ENCODE measurements at regions not wholly inside any gene's neighbourhood (a gene's known extent, or its start where the extent isn't known, plus 50 kb on each side); places are given as distances from the start of the nearest gene placed in this dataset.

GRCh38 chr13:40024204-40024966 lies 368.9 kb downstream of the COG6 start:
- no peaks in the 10 kb centered on the region for H4K20me1 ChIP-seq (replicated peaks; ENCODE audit: control insufficient read depth, insufficient read depth, low read length)
- FAIRE-seq = no peak
- no peak overlapping the region for H3K4me3 ChIP-seq
- intact Hi-C loops (cut with micrococcal nuclease) = no loop called here
- no peaks in the 10 kb centered on the region for H3K9me3 ChIP-seq (replicated peaks; ENCODE audit: control insufficient read depth, insufficient read depth, low read depth, low read length)
- in situ Hi-C loops (cut with MboI) = no loop called here
- no peak for ATAC-seq
- H3K4me1 ChIP-seq (replicated peaks in 1 of 2; ENCODE audit: control insufficient read depth in 2 of 2, insufficient read depth in 2 of 2, low read length in 2 of 2) = no peaks in the 10 kb centered on the region
- no peaks in the 10 kb centered on the region for H3K36me3 ChIP-seq (ENCODE audit: control insufficient read depth, insufficient read depth, low read length)
- H3K79me2 ChIP-seq (ENCODE audit: control insufficient read depth, insufficient read depth, low read length) = no peaks in the 10 kb centered on the region
- no peak for DNase-seq (ENCODE audit: extremely low read depth in 1 of 4, low spot score in 3 of 4)
- no peak for TF ChIP-seq CBX1 (IDR thresholded peaks at IDR 0.05; ENCODE audit: low read depth)
- TF ChIP-seq HLTF (IDR thresholded peaks at IDR 0.05) = no peak
- no peak for TF ChIP-seq TCF3 (CRISPR knock-in tag; IDR thresholded peaks at IDR 0.05)
- no peak for TF ChIP-seq ZBTB8A (IDR thresholded peaks at IDR 0.05; ENCODE audit: partially characterized antibody)
- H3K4me2 ChIP-seq (ENCODE audit: insufficient read depth, low read length) = no peak overlapping the region
- H3K27me3 ChIP-seq (ENCODE audit: control insufficient read depth in 2 of 2, insufficient read depth in 2 of 2, low read length in 2 of 2) = no peaks in the 10 kb centered on the region
- 0% methylated on average over 3 of the region's 3 CpGs for WGBS (ENCODE audit: insufficient coverage, low coverage, missing lambda C conversion rate)
- no peaks in the 10 kb centered on the region for H3K9me1 ChIP-seq (ENCODE audit: control insufficient read depth, insufficient read depth, low read length)
- H3K9ac ChIP-seq (ENCODE audit: insufficient read depth in 1 of 2, low read depth in 2 of 2, low read length in 2 of 2) = no peak overlapping the region
- ChIA-PET CTCF (ENCODE audit: low intra/inter-chr PET ratio) (no interaction called here), POLR2A (interaction anchor here (0.6 kb wide), 1 partner anchor 219 kb away, joined by 3 read pairs; no protein-coding TSS in a partner anchor)
- no TSS peak for BruUV-seq (replicated peaks)
- H3K27ac ChIP-seq (ENCODE audit: extremely low read depth, low read depth, low read length) = no peak overlapping the region
- no peak overlapping the region for H2AFZ ChIP-seq (ENCODE audit: low read depth, low read length)

- intact Hi-C loops (cut with micrococcal nuclease) = no loop called here
- ATAC-seq = no peak
- BruUV-seq (replicated peaks) = no TSS peak
- Histone ChIP-seq H3K9me3 (replicated peaks; ENCODE audit: control insufficient read depth, insufficient read depth, low read depth, low read length) (no peaks in the 10 kb centered on the region), H3K36me3 (ENCODE audit: control insufficient read depth, insufficient read depth, low read length) (no peaks in the 10 kb centered on the region), H3K4me3 (no peak overlapping the region), H3K79me2 (ENCODE audit: control insufficient read depth, insufficient read depth, low read length) (no peaks in the 10 kb centered on the region), H2AFZ (ENCODE audit: low read depth, low read length) (no peak overlapping the region), H3K9ac (ENCODE audit: insufficient read depth in 1 of 2, low read depth in 2 of 2, low read length in 2 of 2) (no peak overlapping the region), H3K4me1 (replicated peaks in 1 of 2; ENCODE audit: control insufficient read depth in 2 of 2, insufficient read depth in 2 of 2, low read length in 2 of 2) (no peaks in the 10 kb centered on the region), H3K9me1 (ENCODE audit: control insufficient read depth, insufficient read depth, low read length) (no peaks in the 10 kb centered on the region), H3K27ac (ENCODE audit: extremely low read depth, low read depth, low read length) (no peak overlapping the region), H4K20me1 (replicated peaks; ENCODE audit: control insufficient read depth, insufficient read depth, low read length) (no peaks in the 10 kb centered on the region), H3K27me3 (ENCODE audit: control insufficient read depth in 2 of 2, insufficient read depth in 2 of 2, low read length in 2 of 2) (no peaks in the 10 kb centered on the region), H3K4me2 (ENCODE audit: insufficient read depth, low read length) (no peak overlapping the region)
- no peak for FAIRE-seq
- POLR2A ChIA-PET = interaction anchor here (0.6 kb wide), 1 partner anchor 218 kb away, joined by 3 read pairs; no protein-coding TSS in a partner anchor
- CTCF ChIA-PET (ENCODE audit: low intra/inter-chr PET ratio) = no interaction called here
- in situ Hi-C loops (cut with MboI) = no loop called here
- TF ChIP-seq FOS (IDR thresholded peaks at IDR 0.05; ENCODE audit: extremely low read depth, insufficient read length) (no peak), DDX20 (tag; IDR thresholded peaks at IDR 0.05; ENCODE audit: low read depth) (no peak), COPS2 (conservative IDR thresholded peaks at IDR 0.05) (no peak), ZNF431 (CRISPR knock-in tag; IDR thresholded peaks at IDR 0.05) (no peak)
- TF ChIP-seq, protein P1, sequence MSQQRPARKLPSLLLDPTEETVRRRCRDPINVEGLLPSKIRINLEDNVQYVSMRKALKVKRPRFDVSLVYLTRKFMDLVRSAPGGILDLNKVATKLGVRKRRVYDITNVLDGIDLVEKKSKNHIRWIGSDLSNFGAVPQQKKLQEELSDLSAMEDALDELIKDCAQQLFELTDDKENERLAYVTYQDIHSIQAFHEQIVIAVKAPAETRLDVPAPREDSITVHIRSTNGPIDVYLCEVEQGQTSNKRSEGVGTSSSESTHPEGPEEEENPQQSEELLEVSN (IDR thresholded peaks at IDR 0.05; ENCODE audit: borderline replicate concordance in 1 of 2, extremely low read depth in 1 of 2, insufficient read depth in 1 of 2, insufficient read length in 1 of 2, low read depth in 1 of 2, low read length in 1 of 2, poor library complexity in 1 of 2, severe bottlenecking in 1 of 2) = no peak
- DNase-seq (ENCODE audit: extremely low read depth in 1 of 4, low spot score in 3 of 4) = no peak
- WGBS (ENCODE audit: insufficient coverage, low coverage, missing lambda C conversion rate) = 0% methylated on average over 4 of the region's 4 CpGs
Observed at GRCh38 chr13:40024967-40025714, 369.7 kb downstream of the COG6 start.
